ENCODE measurements at regions not wholly inside any gene's neighbourhood (a gene's known extent, or its start where the extent isn't known, plus 50 kb on each side); places are given as distances from the start of the nearest gene placed in this dataset.
"Not testable (repeated sequence)": the region's sequence is repeated elsewhere in the genome, so short reads cannot be mapped to it uniquely, and the experiment has no call there.

DNA sequence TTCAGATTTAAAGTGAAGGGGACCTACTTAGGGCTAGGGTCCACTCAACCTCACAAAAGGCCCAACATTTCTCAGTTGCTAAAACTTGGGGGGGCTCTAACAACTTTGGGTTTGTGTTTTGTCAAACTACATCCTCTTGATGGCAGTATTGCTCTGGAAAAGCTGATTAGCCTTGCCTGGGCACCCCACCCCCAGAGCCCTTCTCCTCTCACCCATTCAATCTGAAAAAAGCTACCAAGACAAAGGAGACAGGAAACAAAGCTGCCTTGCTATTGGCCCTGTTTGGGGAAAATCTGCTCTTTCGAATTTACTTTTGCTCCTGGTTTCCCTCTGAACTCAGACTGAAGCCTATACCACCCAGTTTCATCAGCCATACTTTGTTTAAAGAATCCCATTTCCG, 195.2 kb upstream of the STK26 start:
- in situ Hi-C loops (cut with HindIII; ENCODE audit: low pct_unique_long_range_greater_than_20kb, low sequenced_read_pairs): no loop called here
- DNase-seq (ENCODE audit: low read depth in 1 of 2, low spot score in 1 of 2): peak in 1 of 2 experiments; percentile 52
- TF ChIP-seq JUND (IDR thresholded peaks at IDR 0.05; ENCODE audit: low read depth): no peak

DNA sequence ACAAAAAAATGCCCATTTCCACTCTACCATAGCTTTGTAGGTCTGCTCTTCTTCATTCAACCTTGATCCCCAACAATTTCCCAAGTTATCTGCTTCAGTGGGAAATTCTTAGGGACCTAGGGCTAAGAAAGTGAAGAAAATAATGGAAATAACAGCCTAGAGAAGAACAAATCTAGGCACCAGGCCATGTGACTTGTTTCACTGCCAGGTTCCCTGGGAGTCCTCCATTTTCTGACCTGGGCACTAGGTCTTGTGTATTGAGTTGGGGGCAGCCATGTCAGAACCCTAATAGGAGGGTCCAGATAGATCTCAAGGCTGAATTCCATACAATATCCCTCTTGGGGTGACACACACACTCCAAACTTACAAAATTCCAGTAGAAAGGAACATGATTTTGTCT, 194.6 kb upstream of the STK26 start:
- DNase-seq (ENCODE audit: low read depth in 1 of 2, low spot score in 1 of 2): no peak
- no peak for TF ChIP-seq JUND (IDR thresholded peaks at IDR 0.05; ENCODE audit: low read depth)
- in situ Hi-C loops (cut with HindIII; ENCODE audit: low pct_unique_long_range_greater_than_20kb, low sequenced_read_pairs): no loop called here

DNA sequence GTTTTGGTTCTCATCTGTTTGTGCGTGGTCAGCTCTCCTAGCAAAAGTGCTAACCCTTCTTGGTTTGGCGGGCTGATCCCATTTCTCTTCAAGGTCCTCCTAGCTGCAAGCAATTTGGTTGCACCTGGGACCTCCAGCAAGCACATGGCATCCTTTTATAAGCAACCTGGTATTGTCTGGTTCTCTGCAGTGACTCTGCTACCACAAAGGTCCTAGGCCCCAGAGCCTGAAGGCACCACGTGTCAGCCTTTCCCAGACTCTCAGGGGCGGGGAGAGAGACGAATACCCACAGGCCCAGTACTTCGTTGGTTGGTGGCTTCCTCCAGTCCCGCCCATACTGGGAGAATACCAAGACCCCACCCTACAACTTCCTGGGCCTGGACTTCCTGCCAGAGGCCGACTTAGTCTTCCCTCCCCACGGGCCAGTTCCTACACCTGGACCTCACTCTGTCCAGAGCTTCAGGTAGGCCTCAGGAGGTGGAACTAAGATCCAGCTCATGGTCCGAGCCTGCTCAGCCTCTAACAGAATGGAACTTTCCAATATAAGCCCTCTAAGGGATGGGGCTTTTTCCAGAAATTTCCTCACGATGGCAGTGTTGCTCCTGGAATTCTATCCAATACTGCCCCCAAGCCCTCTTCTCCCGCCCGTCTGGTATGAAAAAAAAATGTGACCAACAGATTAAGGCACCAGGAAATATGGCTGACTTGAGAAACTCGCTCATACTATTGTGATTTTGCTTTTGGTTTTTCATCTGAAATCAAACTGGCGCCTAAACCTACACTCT, 192.5 kb upstream of the STK26 start:
- peak in 1 of 2 experiments; percentile 90 for DNase-seq (ENCODE audit: low read depth in 1 of 2, low spot score in 1 of 2)
- no peak for TF ChIP-seq JUND (IDR thresholded peaks at IDR 0.05; ENCODE audit: low read depth)
- in situ Hi-C loops (cut with HindIII; ENCODE audit: low pct_unique_long_range_greater_than_20kb, low sequenced_read_pairs): no loop called here

DNA sequence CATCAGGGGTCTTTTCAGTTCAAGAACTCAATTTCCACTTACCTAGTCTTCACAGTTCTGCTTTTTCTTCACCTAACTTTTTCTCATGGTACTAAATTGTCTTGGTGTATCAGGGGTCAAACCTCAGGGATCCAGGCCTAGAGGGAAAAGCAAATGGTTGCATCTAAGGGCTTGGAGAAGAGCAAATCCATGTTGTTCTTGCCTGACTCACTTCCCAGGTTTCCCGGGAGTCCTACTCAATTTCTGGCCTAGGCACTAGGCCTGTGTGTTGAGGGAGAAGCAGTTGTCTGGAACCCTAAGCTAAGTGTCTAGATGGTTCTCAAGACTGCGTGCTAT, 191.9 kb upstream of the STK26 start:
- in situ Hi-C loops (cut with HindIII; ENCODE audit: low pct_unique_long_range_greater_than_20kb, low sequenced_read_pairs): no loop called here
- no peak for TF ChIP-seq JUND (IDR thresholded peaks at IDR 0.05; ENCODE audit: low read depth)
- no peak for DNase-seq (ENCODE audit: low read depth in 1 of 2, low spot score in 1 of 2)

DNA sequence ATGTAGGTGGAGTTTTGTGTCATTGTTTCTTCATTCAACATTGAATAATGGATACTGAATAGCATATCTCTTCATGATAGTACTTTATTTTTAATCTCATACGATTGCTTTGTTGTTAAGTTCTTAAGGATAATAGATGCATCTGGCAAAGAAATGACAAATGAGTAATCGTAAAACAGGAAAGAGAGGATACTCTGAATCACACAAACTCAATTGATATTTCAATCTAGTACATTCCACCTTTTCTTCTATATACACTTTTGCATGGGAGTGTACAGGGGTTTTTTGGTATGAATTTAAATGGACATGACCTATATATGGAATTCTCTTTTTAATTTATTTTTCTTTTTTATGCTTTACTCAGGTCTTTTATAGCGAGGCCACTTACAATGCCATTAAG, 186.9 kb upstream of the STK26 start:
- no peak for TF ChIP-seq JUND (IDR thresholded peaks at IDR 0.05; ENCODE audit: low read depth)
- in situ Hi-C loops (cut with HindIII; ENCODE audit: low pct_unique_long_range_greater_than_20kb, low sequenced_read_pairs): no loop called here
- DNase-seq (ENCODE audit: low read depth in 1 of 2, low spot score in 1 of 2): no peak

DNA sequence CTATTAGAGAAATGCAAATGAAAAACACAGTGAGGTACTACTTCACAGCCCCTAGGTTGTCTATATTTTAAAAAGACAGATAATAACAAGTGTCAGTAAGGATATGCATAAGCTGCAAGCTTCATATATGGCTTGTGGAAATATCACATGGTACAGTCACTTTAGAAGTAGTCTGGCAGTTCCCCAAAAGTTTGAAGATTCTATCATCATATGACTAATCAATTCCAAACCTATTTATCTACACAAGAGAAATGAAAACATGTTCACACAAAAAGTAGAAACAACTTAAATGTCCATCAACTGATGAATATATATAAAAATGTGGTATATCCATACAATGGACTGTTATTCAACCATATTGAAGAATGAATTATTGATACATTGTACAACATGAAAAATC, 185.8 kb upstream of the STK26 start:
- in situ Hi-C loops (cut with HindIII; ENCODE audit: low pct_unique_long_range_greater_than_20kb, low sequenced_read_pairs): no loop called here
- TF ChIP-seq JUND (IDR thresholded peaks at IDR 0.05; ENCODE audit: low read depth): no peak
- DNase-seq (ENCODE audit: low read depth in 1 of 2, low spot score in 1 of 2): no peak

DNA sequence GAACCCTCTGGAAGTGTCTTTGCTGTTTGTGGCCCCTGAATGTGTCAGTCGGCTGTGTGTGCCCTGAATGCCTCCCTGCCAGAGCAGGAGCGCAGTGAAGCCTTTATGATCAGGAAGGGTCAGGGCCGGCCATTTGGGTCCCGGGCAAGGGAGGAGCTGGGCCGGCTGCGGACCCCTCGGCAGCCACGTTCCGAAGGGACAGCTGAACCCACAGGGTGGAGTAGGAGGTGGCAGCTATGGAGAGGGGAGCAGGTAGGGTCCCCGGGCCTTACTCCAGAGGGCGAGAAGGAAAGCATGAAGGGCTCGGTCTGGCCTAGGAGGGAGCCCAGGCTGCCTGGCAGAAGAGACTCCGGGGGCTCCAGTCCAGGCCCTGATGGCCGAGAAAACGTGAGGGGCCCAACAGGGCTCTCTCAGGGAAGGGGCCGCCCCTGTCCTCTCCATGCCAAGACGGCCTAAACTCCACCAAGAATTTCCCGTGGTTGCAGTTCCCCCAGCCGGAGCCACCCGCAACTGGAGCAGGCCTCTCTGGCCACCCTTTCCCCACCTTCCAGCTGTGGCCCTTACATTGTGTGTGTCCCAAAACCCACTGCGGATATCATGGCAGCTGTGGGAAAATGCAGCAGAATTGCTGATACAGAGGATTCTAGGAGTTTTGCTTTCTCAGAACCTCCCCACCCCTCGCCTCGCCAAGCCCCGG, 182.2 kb upstream of the STK26 start:
- in situ Hi-C loops (cut with HindIII; ENCODE audit: low pct_unique_long_range_greater_than_20kb, low sequenced_read_pairs): no loop called here
- DNase-seq (ENCODE audit: low read depth in 1 of 2, low spot score in 1 of 2): no peak

DNA sequence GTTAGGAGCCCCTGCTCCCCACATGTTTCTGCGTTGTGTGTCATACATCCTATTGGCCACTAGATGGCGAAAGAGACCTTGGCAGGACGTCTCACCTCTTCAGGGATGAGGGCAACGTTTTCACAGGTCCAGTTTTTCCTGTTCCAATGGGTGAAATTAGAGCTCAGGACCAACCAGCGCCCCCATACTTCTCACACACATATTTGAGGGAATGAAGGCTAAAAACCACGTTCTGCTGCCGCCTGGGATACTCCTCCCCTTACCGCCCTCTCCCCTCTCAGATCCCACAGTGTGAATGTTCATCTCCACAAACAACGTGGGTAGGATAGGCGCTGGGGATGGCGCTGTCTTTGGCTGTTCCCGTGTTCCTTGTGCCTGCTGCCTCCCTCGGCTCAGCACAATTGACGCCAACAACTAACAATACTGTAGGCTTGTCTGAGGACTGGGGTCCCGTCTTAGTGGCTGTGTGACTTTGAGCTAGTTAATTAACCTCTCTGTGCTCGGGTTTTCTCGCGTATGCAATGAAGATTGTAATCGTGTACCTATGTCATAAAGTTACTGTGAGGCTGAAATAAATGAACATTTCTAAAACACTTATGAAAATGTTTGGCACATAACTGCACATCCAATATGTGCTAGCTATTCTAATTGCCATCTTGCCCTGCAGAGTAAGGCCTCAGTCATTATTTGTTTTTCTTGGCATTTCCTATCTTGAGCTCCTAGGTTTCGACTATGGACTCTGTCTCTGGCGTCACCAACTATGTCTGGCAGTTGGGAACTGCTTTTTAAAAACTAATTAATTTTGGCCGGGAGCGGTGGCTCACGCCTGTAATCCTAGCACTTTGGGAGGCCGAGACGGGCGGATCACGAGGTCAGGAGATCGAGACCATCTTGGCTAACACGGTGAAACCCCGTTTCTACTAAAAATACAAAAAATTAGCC, 181.3 kb upstream of the STK26 start:
- in situ Hi-C loops (cut with HindIII; ENCODE audit: low pct_unique_long_range_greater_than_20kb, low sequenced_read_pairs): no loop called here
- peak; percentile 7 to 83 for DNase-seq (ENCODE audit: low read depth in 1 of 2, low spot score in 1 of 2)
- no peak for TF ChIP-seq JUND (IDR thresholded peaks at IDR 0.05; ENCODE audit: low read depth)

More for the DNA sequence above, 182.2 kb upstream of the STK26 start:
- TF ChIP-seq JUND (IDR thresholded peaks at IDR 0.05; ENCODE audit: low read depth): no peak

DNA sequence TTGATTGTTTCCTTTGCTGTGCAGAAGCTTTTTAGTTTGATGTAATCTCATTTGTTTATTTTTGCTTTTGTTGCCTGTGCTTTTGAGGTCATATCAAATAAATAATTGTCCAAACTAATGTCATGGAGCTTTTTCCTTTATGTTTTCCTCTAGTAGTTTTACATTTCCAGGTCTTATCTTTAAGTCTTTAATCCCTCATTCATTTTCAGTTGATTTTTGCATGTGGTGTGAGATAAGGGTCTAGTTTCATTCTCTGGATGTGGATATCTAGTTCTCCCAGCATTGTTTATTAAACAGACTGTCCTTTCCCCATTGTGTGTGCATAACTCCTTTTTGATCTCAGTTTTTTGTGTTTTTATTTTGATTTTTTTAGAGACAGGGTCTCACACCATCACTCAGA, 179.1 kb upstream of the STK26 start:
- DNase-seq (ENCODE audit: low read depth in 1 of 2, low spot score in 1 of 2): no peak
- no peak for TF ChIP-seq JUND (IDR thresholded peaks at IDR 0.05; ENCODE audit: low read depth)
- in situ Hi-C loops (cut with HindIII; ENCODE audit: low pct_unique_long_range_greater_than_20kb, low sequenced_read_pairs): no loop called here

DNA sequence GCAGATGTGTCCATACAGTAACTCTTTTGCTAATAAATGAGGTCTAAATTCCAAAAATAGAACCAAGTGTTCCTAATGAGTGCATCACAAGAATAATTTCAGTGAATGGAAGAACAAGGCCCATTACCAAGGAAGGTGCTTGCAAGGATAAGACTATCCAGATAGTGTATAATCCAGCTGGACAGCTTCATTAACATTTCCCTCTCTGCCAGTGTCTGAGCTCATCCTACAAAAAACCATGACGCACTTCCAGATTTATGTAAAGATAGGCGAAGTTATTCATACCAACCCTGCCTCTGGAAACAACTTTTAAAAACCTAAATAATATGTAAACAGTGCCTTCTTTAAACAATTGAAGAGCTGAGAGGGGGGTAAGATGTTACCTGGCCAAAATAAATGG, 177.9 kb upstream of the STK26 start:
- DNase-seq (ENCODE audit: low read depth in 1 of 2, low spot score in 1 of 2): peak in 1 of 2 experiments; percentile 26
- in situ Hi-C loops (cut with HindIII; ENCODE audit: low pct_unique_long_range_greater_than_20kb, low sequenced_read_pairs): no loop called here
- TF ChIP-seq JUND (IDR thresholded peaks at IDR 0.05; ENCODE audit: low read depth): no peak

DNA sequence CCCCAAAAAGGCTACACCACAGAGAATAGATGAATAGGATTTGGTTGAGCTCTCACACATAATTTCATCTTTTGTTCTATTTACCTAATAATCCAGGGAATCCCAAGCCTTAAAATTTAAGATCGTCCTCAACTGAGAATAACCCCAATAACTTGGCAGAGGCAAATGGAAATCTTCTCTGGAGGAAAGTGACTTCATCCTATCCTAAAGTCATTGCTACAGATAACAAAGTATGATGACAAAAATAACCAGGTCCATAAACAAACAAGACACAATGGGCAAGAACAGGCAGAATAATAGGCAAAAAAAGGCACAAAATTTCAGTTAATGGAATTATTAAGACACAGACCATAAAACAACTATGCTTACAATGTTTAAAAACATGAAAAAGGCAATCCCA, 177.3 kb upstream of the STK26 start:
- TF ChIP-seq JUND (IDR thresholded peaks at IDR 0.05; ENCODE audit: low read depth): no peak
- in situ Hi-C loops (cut with HindIII; ENCODE audit: low pct_unique_long_range_greater_than_20kb, low sequenced_read_pairs): no loop called here
- no peak for DNase-seq (ENCODE audit: low read depth in 1 of 2, low spot score in 1 of 2)

DNA sequence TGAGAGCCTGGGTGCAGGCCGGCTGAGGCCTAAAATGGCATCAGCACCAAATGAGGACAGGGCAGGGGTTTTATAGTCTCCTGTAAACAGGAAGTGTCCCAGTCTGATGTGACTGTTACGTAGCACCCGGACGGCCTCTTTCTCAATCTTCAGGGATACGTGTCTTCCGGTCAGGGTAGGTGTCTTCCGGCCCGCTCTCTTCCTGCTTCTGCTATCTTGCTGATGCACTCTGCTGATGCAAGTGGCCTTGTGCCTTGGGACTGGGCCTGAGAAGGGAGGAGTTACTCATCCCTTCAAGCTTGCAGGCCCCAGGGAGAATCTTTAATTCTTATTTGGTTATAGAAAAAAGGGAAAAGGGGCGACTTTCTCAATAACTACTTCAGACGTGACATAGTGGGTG, 172.1 kb upstream of the STK26 start:
- DNase-seq (ENCODE audit: low read depth in 1 of 2, low spot score in 1 of 2); in situ Hi-C loops (cut with HindIII; ENCODE audit: low pct_unique_long_range_greater_than_20kb, low sequenced_read_pairs): not testable (repeated sequence)

DNA sequence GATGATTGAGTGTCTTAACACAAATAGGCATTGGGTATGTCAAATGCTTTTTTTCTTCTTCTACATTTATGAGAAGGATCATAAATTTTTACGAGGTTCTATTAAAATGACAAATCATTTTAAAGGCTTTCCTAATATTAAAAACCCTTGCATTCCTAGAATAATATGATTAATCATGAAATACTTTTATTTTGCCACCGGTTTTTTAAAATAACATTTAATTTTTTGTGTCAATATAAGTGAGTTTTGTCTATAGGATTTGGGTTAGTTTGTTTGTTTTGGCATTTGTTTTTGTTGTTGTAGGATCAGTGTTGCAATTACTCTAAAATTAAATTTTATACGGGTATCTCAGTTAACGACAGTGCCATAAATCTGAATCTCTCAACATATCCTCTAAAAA, 169.7 kb upstream of the STK26 start:
- in situ Hi-C loops (cut with HindIII; ENCODE audit: low pct_unique_long_range_greater_than_20kb, low sequenced_read_pairs): no loop called here
- no peak for DNase-seq (ENCODE audit: low read depth in 1 of 2, low spot score in 1 of 2)
- no peak for TF ChIP-seq JUND (IDR thresholded peaks at IDR 0.05; ENCODE audit: low read depth)
